Neural cell (in vitro differentiated cells): ENCODE measurements at regions not wholly inside any gene's neighbourhood (a gene's known extent, or its start where the extent isn't known, plus 50 kb on each side); places are given as distances from the start of the nearest gene placed in this dataset.

Source experiments
- EP300 ChIP-seq: fragments of 450-650 bp; conservative IDR thresholded peaks from 2 replicates; pipeline ENCODE4 v1.6.1; 2014; ENCODE audit warnings: antibody characterized with exemption, mild to moderate bottlenecking, moderate library complexity; ENCODE audit not compliant: poor library complexity, severe bottlenecking
- EZH2 ChIP-seq: fragments of 200-600, 300-800 bp; shearing (Covaris generic), sonication (generic); IDR thresholded peaks from 2 replicates; pipeline ENCODE4 v1.6.1; 2014; ENCODE audit warnings: antibody characterized with exemption, low read length, borderline replicate concordance, mild to moderate bottlenecking; ENCODE audit not compliant: insufficient read depth, poor library complexity, severe bottlenecking
- RAD21 ChIP-seq: fragments of 450-650 bp; conservative IDR thresholded peaks from 2 replicates; pipeline ENCODE4 v1.6.1; 2014; ENCODE audit warnings: antibody characterized with exemption, mild to moderate bottlenecking, moderate library complexity
- TF ChIP-seq, protein P1 (sequence below): fragments of 450-650 bp; IDR thresholded peaks from 2 replicates; pipeline ENCODE4 v1.5.1; 2014; ENCODE audit warnings: antibody characterized with exemption, mild to moderate bottlenecking, moderate library complexity; ENCODE audit not compliant: poor library complexity, severe bottlenecking

DNA sequence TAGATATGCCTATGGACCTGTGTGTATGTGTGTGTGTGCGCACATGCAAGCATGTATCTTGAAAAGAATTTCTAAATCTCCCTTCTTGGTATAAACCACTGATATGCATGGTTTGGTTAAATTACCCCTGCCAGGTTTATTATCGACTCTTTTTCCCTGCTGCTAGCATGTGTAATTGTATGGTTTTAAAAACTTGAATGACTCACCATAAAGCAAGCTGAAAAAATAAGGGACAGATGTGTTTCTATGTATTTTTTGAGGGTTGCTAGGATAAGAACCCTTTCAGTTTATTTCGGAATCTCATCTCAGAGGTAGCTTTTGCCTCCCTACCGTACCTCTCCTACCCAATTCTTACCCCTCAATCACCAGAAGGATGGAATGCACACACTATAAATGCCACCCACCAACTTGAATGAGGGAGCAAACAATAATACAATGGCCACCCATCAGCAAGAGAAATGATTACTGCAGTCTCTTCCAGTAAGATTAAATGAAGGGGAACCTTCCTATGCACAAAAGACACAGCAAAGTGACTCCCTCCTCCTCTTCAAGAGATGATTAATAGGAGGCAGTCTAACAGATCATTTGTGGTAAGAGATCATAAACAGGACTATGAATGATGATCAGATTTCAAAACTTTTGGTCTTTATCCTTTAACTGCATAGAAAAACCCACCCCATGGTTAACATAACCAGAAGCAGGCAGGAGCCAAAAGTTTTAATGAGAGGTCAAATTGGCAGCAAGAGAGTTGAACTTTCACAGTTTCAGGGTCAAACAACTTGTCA, 357.2 kb downstream of the SATB2 start:
- TF ChIP-seq RAD21, result no peak
- TF ChIP-seq, protein P1, sequence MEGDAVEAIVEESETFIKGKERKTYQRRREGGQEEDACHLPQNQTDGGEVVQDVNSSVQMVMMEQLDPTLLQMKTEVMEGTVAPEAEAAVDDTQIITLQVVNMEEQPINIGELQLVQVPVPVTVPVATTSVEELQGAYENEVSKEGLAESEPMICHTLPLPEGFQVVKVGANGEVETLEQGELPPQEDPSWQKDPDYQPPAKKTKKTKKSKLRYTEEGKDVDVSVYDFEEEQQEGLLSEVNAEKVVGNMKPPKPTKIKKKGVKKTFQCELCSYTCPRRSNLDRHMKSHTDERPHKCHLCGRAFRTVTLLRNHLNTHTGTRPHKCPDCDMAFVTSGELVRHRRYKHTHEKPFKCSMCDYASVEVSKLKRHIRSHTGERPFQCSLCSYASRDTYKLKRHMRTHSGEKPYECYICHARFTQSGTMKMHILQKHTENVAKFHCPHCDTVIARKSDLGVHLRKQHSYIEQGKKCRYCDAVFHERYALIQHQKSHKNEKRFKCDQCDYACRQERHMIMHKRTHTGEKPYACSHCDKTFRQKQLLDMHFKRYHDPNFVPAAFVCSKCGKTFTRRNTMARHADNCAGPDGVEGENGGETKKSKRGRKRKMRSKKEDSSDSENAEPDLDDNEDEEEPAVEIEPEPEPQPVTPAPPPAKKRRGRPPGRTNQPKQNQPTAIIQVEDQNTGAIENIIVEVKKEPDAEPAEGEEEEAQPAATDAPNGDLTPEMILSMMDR, result no peak
- TF ChIP-seq EZH2, result no peak
- no peak for TF ChIP-seq EP300
